Epithelial cell of proximal tubule (primary cell): ENCODE measurements at regions not wholly inside any gene's neighbourhood (a gene's known extent, or its start where the extent isn't known, plus 50 kb on each side); places are given as distances from the start of the nearest gene placed in this dataset.

Experiments
- DNase-seq: peaks from one replicate; pipeline ENCODE4 v3.0.0-alpha.2; 2011; ENCODE audit warnings: low read depth
- H3K4me3 ChIP-seq: 2 replicates; pipeline ENCODE4 v1.5.1; 2011; ENCODE audit warnings: low read depth, mild to moderate bottlenecking, low read length
- TF ChIP-seq, protein P1 (sequence below): conservative IDR thresholded peaks from 2 replicates; pipeline ENCODE4 v1.5.1; 2012; ENCODE audit warnings: low read depth, mild to moderate bottlenecking, low read length

DNA sequence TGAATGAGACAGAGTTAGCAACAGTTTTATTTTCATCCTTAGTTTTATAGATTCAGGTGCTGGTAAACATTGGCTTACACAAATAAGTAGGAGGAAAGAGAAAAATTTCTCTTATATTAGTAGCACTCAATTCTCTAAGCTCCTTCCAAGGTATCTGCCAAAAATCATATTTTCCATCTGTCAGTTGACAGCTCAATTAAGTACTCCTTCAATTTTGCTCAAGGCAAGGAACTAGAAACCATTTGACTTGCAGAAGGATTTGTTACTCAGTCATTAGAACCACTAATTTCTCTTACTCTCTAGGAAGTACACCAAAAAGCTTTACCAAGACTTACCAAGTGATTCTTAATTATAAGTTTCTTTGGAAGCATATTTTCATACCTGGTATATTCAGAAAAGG lies 101.4 kb upstream of the ATP8B1 start:
- no peak for DNase-seq
- H3K4me3 ChIP-seq, result no peak overlapping the region
- TF ChIP-seq, protein P1, sequence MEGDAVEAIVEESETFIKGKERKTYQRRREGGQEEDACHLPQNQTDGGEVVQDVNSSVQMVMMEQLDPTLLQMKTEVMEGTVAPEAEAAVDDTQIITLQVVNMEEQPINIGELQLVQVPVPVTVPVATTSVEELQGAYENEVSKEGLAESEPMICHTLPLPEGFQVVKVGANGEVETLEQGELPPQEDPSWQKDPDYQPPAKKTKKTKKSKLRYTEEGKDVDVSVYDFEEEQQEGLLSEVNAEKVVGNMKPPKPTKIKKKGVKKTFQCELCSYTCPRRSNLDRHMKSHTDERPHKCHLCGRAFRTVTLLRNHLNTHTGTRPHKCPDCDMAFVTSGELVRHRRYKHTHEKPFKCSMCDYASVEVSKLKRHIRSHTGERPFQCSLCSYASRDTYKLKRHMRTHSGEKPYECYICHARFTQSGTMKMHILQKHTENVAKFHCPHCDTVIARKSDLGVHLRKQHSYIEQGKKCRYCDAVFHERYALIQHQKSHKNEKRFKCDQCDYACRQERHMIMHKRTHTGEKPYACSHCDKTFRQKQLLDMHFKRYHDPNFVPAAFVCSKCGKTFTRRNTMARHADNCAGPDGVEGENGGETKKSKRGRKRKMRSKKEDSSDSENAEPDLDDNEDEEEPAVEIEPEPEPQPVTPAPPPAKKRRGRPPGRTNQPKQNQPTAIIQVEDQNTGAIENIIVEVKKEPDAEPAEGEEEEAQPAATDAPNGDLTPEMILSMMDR, result no peak

DNA sequence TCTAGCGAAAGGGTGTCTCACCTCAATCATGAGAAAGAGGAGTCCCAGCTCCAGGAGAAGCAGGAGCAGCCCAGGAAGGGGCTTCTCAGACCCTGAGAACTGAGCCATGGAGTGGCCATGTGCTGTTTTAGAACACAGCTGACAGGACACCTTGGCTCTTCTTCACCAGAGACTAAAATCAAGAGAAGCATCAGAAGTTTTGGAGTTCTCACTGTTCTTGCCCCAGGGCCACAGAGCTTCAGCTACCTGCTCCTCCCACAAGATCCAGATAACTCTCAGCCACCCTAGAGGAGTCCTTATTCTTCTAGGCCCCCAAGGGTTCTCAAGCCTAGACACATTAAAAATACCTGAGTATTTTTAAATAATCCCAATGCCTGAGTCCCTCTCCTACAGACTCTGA lies 99.6 kb upstream of the ATP8B1 start:
- TF ChIP-seq, protein P1, result no peak
- H3K4me3 ChIP-seq, result no peak overlapping the region
- no peak for DNase-seq

- TF ChIP-seq, protein P1, result no peak
- DNase-seq, result no peak
Measured at GRCh38 chr18:57901825-57902589, 98.9 kb upstream of the ATP8B1 start.

GRCh38 chr18:57900906-57901435 lies 97.9 kb upstream of the ATP8B1 start:
- no peak for DNase-seq
- TF ChIP-seq, protein P1, result no peak
- H3K4me3 ChIP-seq, result no peak overlapping the region

More at GRCh38 chr18:57901825-57902589, 98.9 kb upstream of the ATP8B1 start:
- H3K4me3 ChIP-seq, result no peak overlapping the region

- TF ChIP-seq, protein P1, result no peak
- DNase-seq, result no peak
- no peak overlapping the region for H3K4me3 ChIP-seq
Measured at GRCh38 chr18:57898506-57899124, 95.5 kb upstream of the ATP8B1 start.

DNA sequence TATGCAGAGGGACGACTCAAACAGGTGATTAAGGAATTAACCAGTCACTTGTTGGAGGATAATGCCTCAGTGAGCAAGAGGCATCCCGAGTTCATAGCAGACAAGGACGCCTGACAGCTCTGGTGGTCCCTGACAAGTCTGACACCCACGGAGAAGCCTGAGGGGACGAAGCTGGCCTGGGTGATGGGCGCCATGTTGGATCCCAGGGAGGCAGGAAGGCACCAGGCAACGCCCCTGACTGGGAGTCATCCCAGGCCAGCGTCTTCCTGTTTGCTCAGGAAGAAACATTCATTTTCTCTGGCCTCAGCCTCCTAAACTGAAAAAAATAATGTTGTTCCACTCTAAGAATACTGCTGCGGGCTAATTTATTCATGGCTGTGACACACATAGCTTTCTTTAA lies 92.1 kb upstream of the ATP8B1 start:
- no peak for DNase-seq
- H3K4me3 ChIP-seq, result no peak overlapping the region
- TF ChIP-seq, protein P1, result no peak
